PC-9 (cell line): ENCODE measurements at regions not wholly inside any gene's neighbourhood (a gene's known extent, or its start where the extent isn't known, plus 50 kb on each side); places are given as distances from the start of the nearest gene placed in this dataset.

Experiments used
- BruUV-seq: library from RNA; stranded (reverse); fragments of 400-500 nt; replicated peaks from 2 replicates; lab custom pipeline; 2021; lab: Mats Ljungman, UMichigan
- CTCF ChIA-PET: fragments of 300-600 bp; sonication (Branson Sonifier 250); formaldehyde crosslinking; loops from one replicate; lab custom pipeline; 2022; ENCODE audit warnings: antibody characterized with exemption; lab: Charles Lee
- POLR2A ChIA-PET: fragments of 300-600 bp; sonication (Branson Sonifier 250); formaldehyde crosslinking; loops from one replicate; lab custom pipeline; 2022; ENCODE audit warnings: antibody characterized with exemption; ENCODE audit not compliant: unreplicated experiment; lab: Charles Lee
- DNase-seq, 2 experiments: peaks; one replicate each; pipeline versions ENCODE4 v3.0.0 to v3.0.0-alpha.2; 2015 to 2022; ENCODE audit warnings: mixed read lengths in 1 of 2
- H2AFZ ChIP-seq: fragments of 200-600 bp; sonication (generic); 2 replicates; pipeline ENCODE4 v1.8.1; 2017; ENCODE audit warnings: antibody characterized with exemption
- H3F3A ChIP-seq: fragments of 200-600 bp; sonication (generic); 2 replicates; pipeline ENCODE4 v1.8.1; 2017; ENCODE audit warnings: antibody characterized with exemption, mild to moderate bottlenecking, low read depth; ENCODE audit not compliant: insufficient read depth
- H3K27ac ChIP-seq: fragments of 200-600 bp; sonication (generic); 2 replicates; pipeline ENCODE4 v1.6.1; 2016; ENCODE audit warnings: mixed run types
- H3K27me3 ChIP-seq: fragments of 200-600 bp; sonication (generic); 2 replicates; pipeline ENCODE4 v1.6.1; 2016; ENCODE audit warnings: low read depth, mixed run types; ENCODE audit not compliant: insufficient read depth
- H3K36me3 ChIP-seq: fragments of 200-600 bp; sonication (generic); 2 replicates; pipeline ENCODE4 v1.6.1; 2016; ENCODE audit warnings: low read depth, mixed run types
- H3K4me1 ChIP-seq: fragments of 200-600 bp; sonication (generic); replicated peaks from 2 replicates; pipeline ENCODE4 v1.6.1; 2016; ENCODE audit warnings: mixed run types; ENCODE audit not compliant: insufficient read depth
- H3K4me2 ChIP-seq: fragments of 200-600 bp; sonication (generic); 2 replicates; pipeline ENCODE4 v1.6.1; 2017; ENCODE audit warnings: mixed run types
- H3K4me3 ChIP-seq: fragments of 200-600 bp; sonication (generic); 2 replicates; pipeline ENCODE4 v1.6.1; 2016; ENCODE audit warnings: mixed run types
- H3K79me2 ChIP-seq: fragments of 200-600 bp; sonication (generic); 2 replicates; pipeline ENCODE4 v1.6.1; 2017; ENCODE audit warnings: low read depth, mixed run types
- H3K9me2 ChIP-seq: fragments of 200-600 bp; sonication (generic); 2 replicates; pipeline ENCODE4 v1.8.1; 2017; ENCODE audit warnings: mild to moderate bottlenecking; ENCODE audit not compliant: insufficient read depth
- H3K9me3 ChIP-seq: fragments of 200-600 bp; sonication (generic); 2 replicates; pipeline ENCODE4 v1.8.1; 2016; ENCODE audit warnings: low read depth; ENCODE audit not compliant: insufficient read depth
- H4K20me1 ChIP-seq: fragments of 200-600 bp; sonication (generic); 2 replicates; pipeline ENCODE4 v1.8.1; 2017; ENCODE audit not compliant: insufficient read depth
- EZH2 ChIP-seq: fragments of 200-600 bp; sonication (generic); IDR thresholded peaks from 2 replicates; pipeline ENCODE4 v1.8.0; 2017; ENCODE audit warnings: antibody characterized with exemption, low read depth
- intact Hi-C: fragments of 100-400 bp; cut with micrococcal nuclease; formaldehyde crosslinking; loops from one replicate; pipeline ENCODE4 v1.10.0; 2022; ENCODE audit not compliant: unreplicated experiment
- TF ChIP-seq, protein P1 (sequence below): fragments of 200-600 bp; sonication (generic); conservative IDR thresholded peaks from 2 replicates; pipeline ENCODE4 v1.6.1; 2017; ENCODE audit warnings: mixed run types, antibody characterized with exemption, mild to moderate bottlenecking, moderate library complexity

GRCh38 chr18:55925772-55926171 lies 337.8 kb upstream of the TCF4 start:
- no peaks in the 10 kb centered on the region for H3K79me2 ChIP-seq
- BruUV-seq = no TSS peak
- no peaks in the 10 kb centered on the region for H3K9me2 ChIP-seq
- H3K27ac ChIP-seq = no peak overlapping the region
- ChIA-PET POLR2A (no interaction called here), CTCF (no interaction called here)
- H2AFZ ChIP-seq = no peak overlapping the region
- no peak for TF ChIP-seq EZH2
- TF ChIP-seq, protein P1, sequence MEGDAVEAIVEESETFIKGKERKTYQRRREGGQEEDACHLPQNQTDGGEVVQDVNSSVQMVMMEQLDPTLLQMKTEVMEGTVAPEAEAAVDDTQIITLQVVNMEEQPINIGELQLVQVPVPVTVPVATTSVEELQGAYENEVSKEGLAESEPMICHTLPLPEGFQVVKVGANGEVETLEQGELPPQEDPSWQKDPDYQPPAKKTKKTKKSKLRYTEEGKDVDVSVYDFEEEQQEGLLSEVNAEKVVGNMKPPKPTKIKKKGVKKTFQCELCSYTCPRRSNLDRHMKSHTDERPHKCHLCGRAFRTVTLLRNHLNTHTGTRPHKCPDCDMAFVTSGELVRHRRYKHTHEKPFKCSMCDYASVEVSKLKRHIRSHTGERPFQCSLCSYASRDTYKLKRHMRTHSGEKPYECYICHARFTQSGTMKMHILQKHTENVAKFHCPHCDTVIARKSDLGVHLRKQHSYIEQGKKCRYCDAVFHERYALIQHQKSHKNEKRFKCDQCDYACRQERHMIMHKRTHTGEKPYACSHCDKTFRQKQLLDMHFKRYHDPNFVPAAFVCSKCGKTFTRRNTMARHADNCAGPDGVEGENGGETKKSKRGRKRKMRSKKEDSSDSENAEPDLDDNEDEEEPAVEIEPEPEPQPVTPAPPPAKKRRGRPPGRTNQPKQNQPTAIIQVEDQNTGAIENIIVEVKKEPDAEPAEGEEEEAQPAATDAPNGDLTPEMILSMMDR = no peak
- no peak overlapping the region for H3K4me3 ChIP-seq
- H3K4me1 ChIP-seq = no peaks in the 10 kb centered on the region
- H3K36me3 ChIP-seq = peaks cover 5% of the 10 kb centered on the region; the same call in 1 of the 2 replicates
- no peaks in the 10 kb centered on the region for H3F3A ChIP-seq
- no peaks in the 10 kb centered on the region for H3K9me3 ChIP-seq
- intact Hi-C loops = no loop called here
- H4K20me1 ChIP-seq = no peaks in the 10 kb centered on the region
- no peak overlapping the region for H3K4me2 ChIP-seq
- H3K27me3 ChIP-seq = no peaks in the 10 kb centered on the region
- DNase-seq = no peak

GRCh38 chr18:55920063-55920462 lies 332.1 kb upstream of the TCF4 start:
- no peaks in the 10 kb centered on the region for H3K27me3 ChIP-seq
- no peaks in the 10 kb centered on the region for H3F3A ChIP-seq
- no peak for DNase-seq
- no peak overlapping the region for H3K27ac ChIP-seq
- H3K9me2 ChIP-seq = no peaks in the 10 kb centered on the region
- no peaks in the 10 kb centered on the region for H3K9me3 ChIP-seq
- no peaks in the 10 kb centered on the region for H3K79me2 ChIP-seq
- H3K36me3 ChIP-seq = no peaks in the 10 kb centered on the region
- no peak overlapping the region for H2AFZ ChIP-seq
- ChIA-PET CTCF (no interaction called here), POLR2A (no interaction called here)
- TF ChIP-seq, protein P1 = no peak
- no peak for TF ChIP-seq EZH2
- no peaks in the 10 kb centered on the region for H3K4me1 ChIP-seq
- no TSS peak for BruUV-seq
- H3K4me3 ChIP-seq = no peak overlapping the region
- H4K20me1 ChIP-seq = no peaks in the 10 kb centered on the region
- intact Hi-C loops = no loop called here
- no peak overlapping the region for H3K4me2 ChIP-seq

DNA sequence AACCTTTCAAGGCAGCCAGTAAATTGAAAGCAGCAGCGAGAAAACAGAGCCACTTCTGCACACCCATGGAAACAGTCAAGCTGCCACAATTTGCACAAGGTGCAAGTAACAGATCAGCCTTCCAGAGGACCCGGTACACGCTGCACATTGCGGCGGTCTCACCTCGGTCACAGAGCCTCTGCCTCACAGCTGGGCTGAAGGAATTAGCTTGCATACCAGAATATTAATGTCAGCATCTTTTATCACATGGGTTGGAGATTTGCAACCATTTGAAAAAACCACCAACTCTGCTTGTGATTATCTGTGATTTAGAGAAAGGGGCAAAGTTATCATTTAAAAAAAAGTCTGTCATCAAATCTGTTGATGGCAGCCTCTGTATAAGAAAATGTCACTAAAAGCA lies 330.5 kb upstream of the TCF4 start:
- intact Hi-C loops = no loop called here
- no TSS peak for BruUV-seq
- Histone ChIP-seq H2AFZ (no peak overlapping the region), H3K27ac (no peak overlapping the region), H3K4me3 (no peak overlapping the region), H3K36me3 (no peaks in the 10 kb centered on the region), H4K20me1 (no peaks in the 10 kb centered on the region), H3K4me1 (peaks cover 5% of the 10 kb centered on the region; the same call in 1 of the 2 replicates), H3F3A (no peaks in the 10 kb centered on the region), H3K27me3 (no peaks in the 10 kb centered on the region), H3K9me2 (no peaks in the 10 kb centered on the region), H3K9me3 (no peaks in the 10 kb centered on the region), H3K79me2 (no peaks in the 10 kb centered on the region), H3K4me2 (no peak overlapping the region)
- TF ChIP-seq EZH2 = no peak
- TF ChIP-seq, protein P1 = no peak
- no peak for DNase-seq
- POLR2A ChIA-PET = no interaction called here
- CTCF ChIA-PET = no interaction called here
